Endothelial cell of umbilical vein (primary cell): ENCODE measurements at regions not wholly inside any gene's neighbourhood (a gene's known extent, or its start where the extent isn't known, plus 50 kb on each side); places are given as distances from the start of the nearest gene placed in this dataset.

Experiments used
- BruUV-seq: library from RNA; stranded (reverse); fragments of 400-500 nt; replicated peaks from 2 replicates; lab custom pipeline; 2021; lab: Mats Ljungman, UMichigan
- CTCF ChIA-PET: fragments of 300-600, 350-600 bp; sonication (Branson Sonifier 250); formaldehyde crosslinking; loops from one replicate; lab custom pipeline; 2021; ENCODE audit warnings: antibody characterized with exemption, inconsistent platforms; lab: Charles Lee
- POLR2A ChIA-PET: fragments of 300-600, 350-600 bp; sonication (Branson Sonifier 250); formaldehyde crosslinking; loops from one replicate; lab custom pipeline; 2021; ENCODE audit warnings: antibody characterized with exemption, inconsistent platforms; lab: Charles Lee
- DNase-seq: peaks from one replicate; pipeline ENCODE4 v3.0.0-alpha.2; 2011; ENCODE audit warnings: low read depth, low spot score
- FAIRE-seq: peaks from 2 replicates; lab custom pipeline; 2011; peaks lifted over from hg19 to GRCh38; lab: Jason Lieb, UNC
- H2AFZ ChIP-seq: 2 replicates; pipeline ENCODE4 v1.6.0; 2012; ENCODE audit warnings: low read depth, low read length, control low read depth, inconsistent platforms
- H3K27ac ChIP-seq: 2 replicates; pipeline ENCODE4 v1.5.1; 2011; ENCODE audit warnings: low read depth, mild to moderate bottlenecking, control low read depth, low read length, moderate library complexity; ENCODE audit not compliant: insufficient read depth
- H3K27me3 ChIP-seq, 2 experiments: 2 replicates each; pipeline versions ENCODE4 v1.6.0 to v1.6.1; 2011; ENCODE audit warnings: low read length in 2 of 2, mixed read lengths in 1 of 2; ENCODE audit not compliant: control insufficient read depth in 2 of 2, insufficient read depth in 2 of 2
- H3K36me3 ChIP-seq, 2 experiments: 2 replicates in 1 of 2; 3 replicates in 1 of 2; pipeline ENCODE4 v1.5.1; 2011; ENCODE audit warnings: low read length in 2 of 2, mild to moderate bottlenecking in 1 of 2, moderate library complexity in 1 of 2; ENCODE audit not compliant: control insufficient read depth in 2 of 2, insufficient read depth in 2 of 2; ENCODE audit errors: extremely low read depth in 1 of 2
- H3K4me1 ChIP-seq: 3 replicates; pipeline ENCODE4 v1.5.1; 2011; ENCODE audit warnings: mild to moderate bottlenecking, low read length; ENCODE audit not compliant: control insufficient read depth, insufficient read depth; ENCODE audit errors: extremely low read depth
- H3K4me2 ChIP-seq: 2 replicates; pipeline ENCODE4 v1.6.1; 2011; ENCODE audit warnings: low read length, control low read depth, mixed read lengths; ENCODE audit not compliant: insufficient read depth
- H3K4me3 ChIP-seq, 3 experiments: fragments of 200-600 bp in 1 of 3; sonication (generic), shearing (Covaris generic) in 1 of 3; replicated peaks in 1 of 3; 2 replicates each; pipeline ENCODE4 v1.5.1; 2011 to 2016; ENCODE audit warnings: control low read depth in 3 of 3, low read length in 3 of 3, mild to moderate bottlenecking in 2 of 3, inconsistent platforms in 1 of 3, low read depth in 1 of 3, moderate library complexity in 1 of 3; ENCODE audit not compliant: insufficient read depth in 1 of 3
- H3K79me2 ChIP-seq: 2 replicates; pipeline ENCODE4 v1.6.0; 2012; ENCODE audit warnings: low read length, inconsistent platforms; ENCODE audit not compliant: control insufficient read depth, insufficient read depth
- H3K9ac ChIP-seq: replicated peaks from 2 replicates; pipeline ENCODE3; 2011; ENCODE audit warnings: low read length, control low read depth; ENCODE audit not compliant: insufficient read depth; ENCODE audit errors: extremely low read depth
- H3K9me1 ChIP-seq: replicated peaks from 3 replicates; pipeline ENCODE4 v1.6.0; 2011; ENCODE audit warnings: mild to moderate bottlenecking, low read length; ENCODE audit not compliant: control insufficient read depth, insufficient read depth; ENCODE audit errors: extremely low read depth
- H3K9me3 ChIP-seq: replicated peaks from 2 replicates; pipeline ENCODE4 v1.5.1; 2012; ENCODE audit warnings: low read length, inconsistent platforms; ENCODE audit not compliant: control insufficient read depth, insufficient read depth
- H4K20me1 ChIP-seq: replicated peaks from 2 replicates; pipeline ENCODE3; 2011; ENCODE audit warnings: mild to moderate bottlenecking, low read length; ENCODE audit not compliant: control insufficient read depth, insufficient read depth; ENCODE audit errors: extremely low read depth
- EZH2 ChIP-seq: IDR thresholded peaks from 2 replicates; pipeline ENCODE4 v1.6.1; 2012; ENCODE audit warnings: borderline replicate concordance, low read depth, mild to moderate bottlenecking, moderate library complexity, low read length, inconsistent platforms; ENCODE audit not compliant: severe bottlenecking
- FOS ChIP-seq: IDR thresholded peaks from 2 replicates; pipeline ENCODE4 v1.6.1; 2011; ENCODE audit warnings: mild to moderate bottlenecking, low read length, moderate library complexity, borderline replicate concordance; ENCODE audit not compliant: insufficient read depth
- GATA2 ChIP-seq: IDR thresholded peaks from 2 replicates; pipeline ENCODE4 v1.7.0; 2011; ENCODE audit warnings: low read depth, mild to moderate bottlenecking, moderate library complexity, mixed read lengths, low read length; ENCODE audit not compliant: insufficient read length, insufficient read depth
- JUN ChIP-seq: IDR thresholded peaks from 2 replicates; pipeline ENCODE4 v1.6.1; 2011; ENCODE audit warnings: borderline replicate concordance, low read depth; ENCODE audit not compliant: insufficient read length, insufficient read depth
- MYC ChIP-seq: IDR thresholded peaks from one replicate; pipeline ENCODE4 v1.6.1; 2011; ENCODE audit warnings: mild to moderate bottlenecking, low read depth, low read length
- POLR2A ChIP-seq: IDR thresholded peaks from 2 replicates; pipeline ENCODE4 v1.6.1; 2012; ENCODE audit warnings: low read depth, mild to moderate bottlenecking, control low read depth, low read length
- POLR2AphosphoS5 ChIP-seq: IDR thresholded peaks from 2 replicates; pipeline ENCODE4 v1.6.1; 2012; ENCODE audit warnings: low read depth, mild to moderate bottlenecking, control low read depth, low read length, moderate library complexity; ENCODE audit not compliant: insufficient read depth
- dilution Hi-C: fragments of 300-500 bp; cut with MboI; formaldehyde crosslinking; loops from one replicate; pipeline ENCODE4 v1.15.0; 2019; ENCODE audit warnings: low sequenced_read_pairs; ENCODE audit not compliant: extremely low pct_ligation_motif_present
- intact Hi-C: fragments of 100-400 bp; cut with micrococcal nuclease; formaldehyde crosslinking; loops from one replicate; pipeline ENCODE4 v1.10.0; 2022
- TF ChIP-seq, protein P1 (sequence below), 2 donors: IDR thresholded peaks; 1 replicate in 1 of 2; 2 replicates in 1 of 2; pipeline ENCODE4 v1.5.1; 2011; ENCODE audit warnings: low read length in 2 of 2, mild to moderate bottlenecking in 2 of 2, moderate library complexity in 2 of 2, control low read depth in 1 of 2, inconsistent platforms in 1 of 2, low read depth in 1 of 2; ENCODE audit not compliant: insufficient read depth in 1 of 2; ENCODE audit errors: extremely low read depth in 1 of 2
- TF ChIP-seq, protein P2 (sequence below): IDR thresholded peaks from 2 replicates; pipeline ENCODE4 v1.6.1; 2011; ENCODE audit not compliant: insufficient read depth, insufficient read length

DNA sequence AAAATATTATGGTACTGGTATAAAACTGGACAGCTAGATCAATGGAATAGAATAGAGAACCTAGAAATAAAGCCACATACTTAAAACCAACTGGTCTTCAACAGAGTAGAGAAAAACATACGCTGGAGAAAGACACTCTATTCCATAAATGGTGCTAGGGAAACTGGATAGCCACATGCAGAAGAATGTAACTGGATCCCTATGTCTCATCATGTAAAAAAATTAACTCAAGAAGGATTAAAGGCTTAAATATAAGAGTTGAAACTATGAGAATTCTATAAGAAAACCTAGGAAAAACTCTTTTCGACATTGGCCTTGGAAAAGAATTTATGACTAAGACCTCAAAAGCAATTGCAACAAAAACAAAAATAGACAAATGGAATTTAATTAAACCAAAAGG is 114.6 kb downstream of the PCDH18 start:
- DNase-seq (no peak), FAIRE-seq (no peak)
- intact Hi-C loops = no loop called here
- no peak overlapping the region for H2AFZ ChIP-seq
- POLR2A ChIA-PET = no interaction called here
- no peaks in the 10 kb centered on the region for H3K9me3 ChIP-seq
- no TSS peak for BruUV-seq
- no peaks in the 10 kb centered on the region for H3K36me3 ChIP-seq
- H3K9me1 ChIP-seq = no peaks in the 10 kb centered on the region
- H3K9ac ChIP-seq = no peak overlapping the region
- dilution Hi-C loops = no loop called here
- no peaks in the 10 kb centered on the region for H3K79me2 ChIP-seq
- no peaks in the 10 kb centered on the region for H3K27me3 ChIP-seq
- H3K4me2 ChIP-seq = no peak overlapping the region
- H4K20me1 ChIP-seq = no peaks in the 10 kb centered on the region
- H3K4me1 ChIP-seq = no peaks in the 10 kb centered on the region
- TF ChIP-seq, protein P1, sequence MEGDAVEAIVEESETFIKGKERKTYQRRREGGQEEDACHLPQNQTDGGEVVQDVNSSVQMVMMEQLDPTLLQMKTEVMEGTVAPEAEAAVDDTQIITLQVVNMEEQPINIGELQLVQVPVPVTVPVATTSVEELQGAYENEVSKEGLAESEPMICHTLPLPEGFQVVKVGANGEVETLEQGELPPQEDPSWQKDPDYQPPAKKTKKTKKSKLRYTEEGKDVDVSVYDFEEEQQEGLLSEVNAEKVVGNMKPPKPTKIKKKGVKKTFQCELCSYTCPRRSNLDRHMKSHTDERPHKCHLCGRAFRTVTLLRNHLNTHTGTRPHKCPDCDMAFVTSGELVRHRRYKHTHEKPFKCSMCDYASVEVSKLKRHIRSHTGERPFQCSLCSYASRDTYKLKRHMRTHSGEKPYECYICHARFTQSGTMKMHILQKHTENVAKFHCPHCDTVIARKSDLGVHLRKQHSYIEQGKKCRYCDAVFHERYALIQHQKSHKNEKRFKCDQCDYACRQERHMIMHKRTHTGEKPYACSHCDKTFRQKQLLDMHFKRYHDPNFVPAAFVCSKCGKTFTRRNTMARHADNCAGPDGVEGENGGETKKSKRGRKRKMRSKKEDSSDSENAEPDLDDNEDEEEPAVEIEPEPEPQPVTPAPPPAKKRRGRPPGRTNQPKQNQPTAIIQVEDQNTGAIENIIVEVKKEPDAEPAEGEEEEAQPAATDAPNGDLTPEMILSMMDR (IDR thresholded peaks at IDR 0.05; ENCODE audit: extremely low read depth in 1 of 2, insufficient read depth in 1 of 2, low read depth in 1 of 2, low read length in 2 of 2) = no peak
- TF ChIP-seq JUN (no peak), EZH2 (no peak), POLR2A (no peak), FOS (no peak), MYC (no peak), GATA2 (no peak), POLR2AphosphoS5 (no peak)
- TF ChIP-seq, protein P2, sequence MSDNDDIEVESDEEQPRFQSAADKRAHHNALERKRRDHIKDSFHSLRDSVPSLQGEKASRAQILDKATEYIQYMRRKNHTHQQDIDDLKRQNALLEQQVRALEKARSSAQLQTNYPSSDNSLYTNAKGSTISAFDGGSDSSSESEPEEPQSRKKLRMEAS = no peak
- CTCF ChIA-PET = no interaction called here
- H3K4me3 ChIP-seq = no peak overlapping the region
- no peak overlapping the region for H3K27ac ChIP-seq
